Lung (tissue), 11 donors: ENCODE measurements at regions not wholly inside any gene's neighbourhood (a gene's known extent, or its start where the extent isn't known, plus 50 kb on each side); places are given as distances from the start of the nearest gene placed in this dataset.

Source experiments
- ATAC-seq: fragments of 200-7000 bp; cut with Tn5 transposase; one replicate; pipeline ENCODE4 v1.9.1; 2020; ENCODE audit warnings: moderate number of reproducible peaks; ENCODE audit not compliant: insufficient read depth, low FRiP score
- DNase-seq, 3 donors: peaks; one replicate each; pipeline ENCODE4 v3.0.0-alpha.2; 2013 to 2017
- H3K27ac ChIP-seq, 2 donors: one replicate each; pipeline ENCODE4 v1.5.1; 2013; ENCODE audit warnings: mild to moderate bottlenecking in 2 of 2, moderate library complexity in 2 of 2, control low read depth in 1 of 2, inconsistent platforms in 1 of 2, low read depth in 1 of 2, low read length in 1 of 2
- H3K27me3 ChIP-seq, 3 donors: one replicate each; pipeline ENCODE4 v1.5.1; 2013; ENCODE audit warnings: low read length in 2 of 3; ENCODE audit not compliant: control insufficient read depth in 3 of 3, insufficient read depth in 3 of 3
- H3K36me3 ChIP-seq, 4 donors: one replicate each; pipeline ENCODE4 v1.5.1; 2013; ENCODE audit warnings: low read length in 4 of 4, mild to moderate bottlenecking in 1 of 4, moderate library complexity in 1 of 4; ENCODE audit not compliant: control insufficient read depth in 4 of 4, insufficient read depth in 4 of 4
- H3K4me1 ChIP-seq, 5 donors: one replicate each; pipeline ENCODE4 v1.5.1; 2013; ENCODE audit warnings: low read length in 5 of 5, mild to moderate bottlenecking in 2 of 5, moderate library complexity in 1 of 5; ENCODE audit not compliant: control insufficient read depth in 5 of 5, insufficient read depth in 5 of 5
- H3K4me3 ChIP-seq: one replicate; pipeline ENCODE4 v1.5.1; 2013; ENCODE audit warnings: mild to moderate bottlenecking, control low read depth, moderate library complexity
- H3K9ac ChIP-seq, 2 donors: one replicate each; pipeline ENCODE4 v1.5.1; 2013; ENCODE audit warnings: low read length in 2 of 2, control low read depth in 1 of 2; ENCODE audit not compliant: insufficient read depth in 1 of 2
- H3K9me3 ChIP-seq, 4 donors: one replicate each; pipeline ENCODE4 v1.5.1; 2013; ENCODE audit warnings: low read length in 3 of 4, mild to moderate bottlenecking in 1 of 4, moderate library complexity in 1 of 4; ENCODE audit not compliant: control insufficient read depth in 4 of 4, insufficient read depth in 3 of 4
- WGBS, 2 donors: extraction: QIAGEN DNeasy Blood & Tissue Kit; methylation state at CpG; one replicate each; pipeline ENCODE4 v1.1.7; 2013; 5-methylcytosine and 5-hydroxymethylcytosine counted together
- TF ChIP-seq, protein P1 (sequence below): IDR thresholded peaks from 2 replicates; pipeline ENCODE4 v1.5.1; 2012; ENCODE audit warnings: mild to moderate bottlenecking; ENCODE audit errors: control extremely low read depth, extremely low read depth
- donor health status: control.
- donor health status: control.
- donor health status: Bipolar disorder and iron deficiency.
- donor health status: healthy.
- donor health status: DM: yes; HTN: yes; CAD: no.

DNA sequence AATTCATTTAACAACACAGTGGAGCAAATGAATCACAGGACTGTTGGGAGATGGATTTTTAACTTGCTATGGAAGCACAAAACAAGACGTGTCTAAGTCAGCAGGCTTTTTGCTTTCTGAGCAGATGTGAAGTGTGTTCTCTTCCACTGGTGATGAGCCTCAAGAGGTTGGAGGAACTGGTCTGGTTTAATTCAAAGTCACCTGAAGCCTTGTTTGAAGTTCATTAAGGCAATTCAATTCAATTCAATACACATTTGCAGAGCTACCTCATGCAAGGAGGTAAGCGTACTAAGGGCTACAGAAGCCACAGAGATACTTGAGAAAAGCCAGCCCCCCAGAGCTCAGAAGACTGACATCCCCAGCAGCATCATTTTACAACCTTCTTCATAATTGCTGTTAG is 68.4 kb upstream of the PALS2 start:
- DNase-seq = no peak
- peaks cover 0 to 6% (median 0%) of the 10 kb centered on the region in 5 donors for H3K4me1 ChIP-seq
- H3K9me3 ChIP-seq = no peaks in the 10 kb centered on the region
- no peaks in the 10 kb centered on the region for H3K36me3 ChIP-seq
- H3K4me3 ChIP-seq = no peak overlapping the region
- ATAC-seq = no peak
- H3K27ac ChIP-seq = no peak overlapping the region
- H3K9ac ChIP-seq = no peak overlapping the region
- no peaks in the 10 kb centered on the region for H3K27me3 ChIP-seq
- TF ChIP-seq, protein P1, sequence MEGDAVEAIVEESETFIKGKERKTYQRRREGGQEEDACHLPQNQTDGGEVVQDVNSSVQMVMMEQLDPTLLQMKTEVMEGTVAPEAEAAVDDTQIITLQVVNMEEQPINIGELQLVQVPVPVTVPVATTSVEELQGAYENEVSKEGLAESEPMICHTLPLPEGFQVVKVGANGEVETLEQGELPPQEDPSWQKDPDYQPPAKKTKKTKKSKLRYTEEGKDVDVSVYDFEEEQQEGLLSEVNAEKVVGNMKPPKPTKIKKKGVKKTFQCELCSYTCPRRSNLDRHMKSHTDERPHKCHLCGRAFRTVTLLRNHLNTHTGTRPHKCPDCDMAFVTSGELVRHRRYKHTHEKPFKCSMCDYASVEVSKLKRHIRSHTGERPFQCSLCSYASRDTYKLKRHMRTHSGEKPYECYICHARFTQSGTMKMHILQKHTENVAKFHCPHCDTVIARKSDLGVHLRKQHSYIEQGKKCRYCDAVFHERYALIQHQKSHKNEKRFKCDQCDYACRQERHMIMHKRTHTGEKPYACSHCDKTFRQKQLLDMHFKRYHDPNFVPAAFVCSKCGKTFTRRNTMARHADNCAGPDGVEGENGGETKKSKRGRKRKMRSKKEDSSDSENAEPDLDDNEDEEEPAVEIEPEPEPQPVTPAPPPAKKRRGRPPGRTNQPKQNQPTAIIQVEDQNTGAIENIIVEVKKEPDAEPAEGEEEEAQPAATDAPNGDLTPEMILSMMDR = no peak
- WGBS, 2 donors = 79 to 80% methylated on average over 2 of the region's 2 CpGs

DNA sequence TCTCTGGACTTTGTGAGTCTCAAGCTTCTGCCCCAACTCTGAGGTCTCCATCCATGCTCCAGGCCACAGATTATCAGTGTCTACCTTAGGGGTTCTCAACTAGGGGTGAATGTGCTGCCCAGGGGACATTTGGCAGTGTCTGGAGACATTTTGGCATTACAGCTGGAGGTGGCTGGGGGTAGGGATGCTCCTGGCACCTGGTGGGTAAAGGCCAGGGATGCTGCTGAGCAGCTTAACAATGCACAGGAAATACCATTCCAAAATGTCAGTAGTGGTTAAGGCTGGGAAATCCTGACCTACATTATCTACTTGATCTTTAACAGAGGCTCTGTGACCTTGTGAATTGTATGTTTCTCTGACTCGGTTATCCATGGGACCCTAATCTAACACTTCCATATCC is 67.3 kb upstream of the PALS2 start:
- TF ChIP-seq, protein P1 = no peak
- Histone ChIP-seq H3K27ac (no peak overlapping the region), H3K4me3 (no peak overlapping the region), H3K27me3 (no peaks in the 10 kb centered on the region), H3K4me1 (peaks cover 0 to 1% (median 0%) of the 10 kb centered on the region in 5 donors), H3K36me3 (no peaks in the 10 kb centered on the region), H3K9me3 (no peaks in the 10 kb centered on the region), H3K9ac (no peak overlapping the region)
- DNase-seq (no peak), ATAC-seq (no peak)
- WGBS, 2 donors = 76 to 95% methylated on average over 1 of the region's 1 CpG

GRCh38 chr7:24508316-24508715 is 64.9 kb upstream of the PALS2 start:
- H3K9me3 ChIP-seq = no peaks in the 10 kb centered on the region
- H3K36me3 ChIP-seq = no peaks in the 10 kb centered on the region
- no peak overlapping the region for H3K4me3 ChIP-seq
- DNase-seq (no peak), ATAC-seq (no peak)
- no peak overlapping the region for H3K27ac ChIP-seq
- TF ChIP-seq, protein P1 = no peak
- no peaks in the 10 kb centered on the region for H3K4me1 ChIP-seq
- H3K27me3 ChIP-seq = no peaks in the 10 kb centered on the region
- WGBS, 2 donors = 74 to 75% methylated on average over 4 of the region's 4 CpGs
- H3K9ac ChIP-seq = no peak overlapping the region

GRCh38 chr7:24510759-24511158 is 62.5 kb upstream of the PALS2 start:
- TF ChIP-seq, protein P1 = no peak
- Histone ChIP-seq H3K4me3 (no peak overlapping the region), H3K9ac (no peak overlapping the region), H3K4me1 (no peaks in the 10 kb centered on the region), H3K36me3 (no peaks in the 10 kb centered on the region), H3K27ac (no peak overlapping the region), H3K9me3 (no peaks in the 10 kb centered on the region), H3K27me3 (no peaks in the 10 kb centered on the region)
- ATAC-seq (no peak), DNase-seq (no peak)
- 52 to 68% methylated on average over 2 of the region's 2 CpGs for WGBS, 2 donors
